HG02588 (cell line): ENCODE measurements at regions not wholly inside any gene's neighbourhood (a gene's known extent, or its start where the extent isn't known, plus 50 kb on each side); places are given as distances from the start of the nearest gene placed in this dataset.

ENCODE experiments used
- ATAC-seq: cut with Tn5 transposase; IDR thresholded peaks from one replicate; pipeline ENCODE4 v1.9.1; 2021; ENCODE audit warnings: mild to moderate bottlenecking, moderate library complexity; ENCODE audit not compliant: unreplicated experiment

- no peak for ATAC-seq
Measured at GRCh38 chr2:151197184-151198108, 64.2 kb downstream of the RBM43 start.

DNA sequence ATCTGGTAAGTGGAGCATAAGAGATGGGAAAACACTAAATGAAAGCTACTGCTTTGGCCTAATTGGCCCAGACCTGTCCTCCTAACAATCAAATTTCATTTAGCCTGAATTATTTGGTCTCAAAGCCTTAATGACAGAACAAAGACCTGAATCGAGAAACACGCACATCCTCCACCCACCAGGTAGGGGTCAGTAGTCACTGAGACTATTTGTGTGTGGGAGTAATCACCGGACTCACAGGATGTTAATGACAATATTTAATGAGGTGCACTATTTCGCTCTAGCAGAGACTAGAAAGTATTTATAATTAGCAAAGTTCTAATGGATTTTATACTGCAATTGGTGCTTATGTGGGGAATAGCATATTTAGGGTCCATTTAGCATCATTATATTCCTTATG is 68.1 kb downstream of the RBM43 start:
- ATAC-seq: no peak

DNA sequence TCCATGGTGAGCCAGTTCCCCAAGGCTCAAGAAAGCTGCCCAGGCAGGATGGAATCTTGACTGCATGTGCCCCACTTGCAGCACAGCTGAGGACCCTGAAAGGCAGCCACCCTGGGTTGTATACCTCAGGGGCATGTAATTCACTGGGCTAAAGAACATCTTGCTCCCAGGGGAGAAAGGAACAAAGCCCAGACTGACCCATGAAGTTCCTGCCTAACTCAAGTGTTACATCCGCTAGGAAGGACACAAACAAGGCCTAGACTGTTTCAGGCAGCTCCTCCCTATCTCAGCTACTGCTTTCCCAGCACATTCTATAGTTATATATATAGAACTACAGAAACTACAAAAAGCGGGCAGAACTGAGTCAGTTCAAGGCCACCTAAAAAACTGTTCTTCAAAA is 69.0 kb downstream of the RBM43 start:
- no peak for ATAC-seq

- no peak for ATAC-seq
Measured at GRCh38 chr2:151191001-151191400, 70.7 kb downstream of the RBM43 start.

DNA sequence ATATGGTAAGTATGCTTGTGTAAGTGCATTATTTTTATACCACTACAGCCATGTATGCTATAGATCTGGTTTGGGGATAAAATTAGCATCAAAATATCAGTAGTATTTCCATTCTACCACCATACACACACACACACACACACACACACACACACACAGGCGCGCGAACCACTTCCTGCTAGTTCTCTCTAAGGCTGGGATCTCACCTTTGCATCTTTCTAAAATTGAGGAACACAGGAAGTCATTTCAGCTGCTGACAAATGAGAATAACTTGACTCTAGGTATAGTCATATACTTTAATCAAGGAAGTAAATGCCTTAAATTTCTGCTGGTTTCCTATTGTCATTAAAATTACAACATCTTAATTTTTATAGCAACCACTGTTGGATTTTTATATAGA is 72.5 kb downstream of the RBM43 start:
- ATAC-seq: no peak

DNA sequence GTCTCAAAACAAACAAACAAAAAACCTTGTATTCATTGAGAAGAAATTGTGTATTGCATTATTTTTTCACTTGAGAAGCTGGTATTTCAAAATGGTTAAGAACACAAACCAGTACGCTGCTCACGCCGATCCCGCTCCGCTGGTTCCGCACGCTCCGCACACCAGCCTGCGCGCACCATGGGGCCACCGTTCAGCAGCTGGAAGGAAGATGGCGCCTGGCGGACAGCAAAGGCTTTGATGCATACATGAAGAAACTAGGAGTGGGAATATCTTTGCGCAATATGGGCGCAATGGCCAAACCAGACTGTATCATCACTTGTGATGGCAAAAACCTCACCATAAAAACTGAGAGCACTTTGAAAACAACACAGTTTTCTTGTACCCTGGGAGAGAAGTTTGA is 75.7 kb downstream of the RBM43 start:
- ATAC-seq: no peak

GRCh38 chr2:151182899-151183809 is 78.5 kb downstream of the RBM43 start:
- no peak for ATAC-seq

DNA sequence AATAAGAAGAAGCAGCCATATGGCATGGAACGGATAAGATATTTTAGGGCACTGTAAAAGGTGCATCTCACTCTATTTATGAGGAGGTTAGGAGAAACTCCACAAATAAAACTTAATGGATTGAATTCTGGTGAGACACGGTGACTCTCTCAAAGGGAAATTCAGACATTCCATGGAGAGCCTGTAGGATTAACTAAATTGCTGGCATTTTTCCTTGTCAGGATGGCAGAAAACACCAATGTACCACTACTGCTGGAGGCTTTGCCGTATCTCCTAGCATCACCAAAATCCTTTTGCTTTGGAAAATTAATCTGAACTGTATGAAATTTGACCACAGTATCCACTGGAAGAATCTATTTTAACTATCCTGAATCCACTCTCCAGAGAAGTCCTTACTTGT is 79.3 kb downstream of the RBM43 start:
- no peak for ATAC-seq

DNA sequence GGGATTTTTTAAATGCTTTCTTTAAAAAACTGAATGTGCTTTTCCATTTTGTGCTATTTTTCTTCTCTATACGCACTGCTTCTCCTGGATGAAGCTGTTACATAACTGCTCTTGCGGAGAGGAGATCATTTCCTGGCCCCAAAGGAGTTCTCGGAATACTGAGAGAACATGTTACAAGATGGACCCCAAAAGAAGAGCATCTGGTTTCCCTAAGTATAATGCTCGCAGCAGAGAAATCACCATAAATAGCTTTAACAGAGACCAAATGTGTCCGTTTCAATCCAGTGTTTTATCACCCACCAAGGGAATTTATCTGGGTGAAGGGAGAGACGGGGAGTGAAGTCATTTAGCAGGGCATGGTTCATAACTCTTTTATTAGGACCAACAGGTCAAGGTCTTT is 80.1 kb downstream of the RBM43 start:
- ATAC-seq: no peak

- ATAC-seq: no peak
Measured at GRCh38 chr2:151180123-151180522, 81.5 kb downstream of the RBM43 start.

- ATAC-seq: no peak
Measured at GRCh38 chr2:151178207-151178606, 83.5 kb downstream of the RBM43 start.

DNA sequence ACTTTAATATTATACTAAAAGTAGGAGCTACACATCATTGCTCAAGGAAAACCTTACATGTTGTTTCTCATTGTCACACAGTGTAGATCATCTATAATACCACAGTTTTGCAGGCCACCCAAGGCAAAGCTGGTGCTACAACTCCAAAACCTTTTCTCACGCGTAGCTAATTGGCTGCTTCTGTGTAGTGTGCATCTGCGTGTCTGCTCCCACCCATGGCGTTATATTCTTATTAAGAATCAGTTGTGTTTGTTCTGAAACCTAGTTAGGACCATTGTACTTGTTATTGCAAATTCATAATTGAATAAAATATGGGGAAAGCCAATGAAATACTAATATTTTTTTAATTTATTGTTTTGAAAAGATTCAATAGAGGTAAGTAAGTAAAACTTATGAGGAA is 83.9 kb downstream of the RBM43 start:
- no peak for ATAC-seq

GRCh38 chr2:151176661-151177060 is 85.0 kb downstream of the RBM43 start:
- ATAC-seq: no peak

- ATAC-seq: no peak
Measured at GRCh38 chr2:151175864-151176263, 85.8 kb downstream of the RBM43 start.

DNA sequence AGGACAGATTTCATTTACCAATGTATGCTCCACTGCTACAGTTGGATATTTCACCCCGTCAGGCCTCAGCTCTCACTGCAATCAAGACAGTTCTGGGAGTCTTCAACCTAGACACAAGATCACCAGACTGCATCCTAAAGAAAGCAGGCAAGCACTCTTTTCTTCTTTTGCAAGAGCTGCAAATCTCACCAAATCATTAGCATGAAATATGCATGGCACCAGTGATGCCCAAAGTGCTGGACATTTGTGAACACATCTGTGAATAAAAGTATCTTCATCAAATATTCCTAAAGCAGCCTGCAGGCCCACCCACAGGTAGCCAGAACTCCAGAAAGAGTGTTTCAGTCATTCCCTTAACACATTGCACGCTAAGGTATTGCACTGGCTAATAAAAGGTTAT is 87.5 kb downstream of the RBM43 start:
- no peak for ATAC-seq

DNA sequence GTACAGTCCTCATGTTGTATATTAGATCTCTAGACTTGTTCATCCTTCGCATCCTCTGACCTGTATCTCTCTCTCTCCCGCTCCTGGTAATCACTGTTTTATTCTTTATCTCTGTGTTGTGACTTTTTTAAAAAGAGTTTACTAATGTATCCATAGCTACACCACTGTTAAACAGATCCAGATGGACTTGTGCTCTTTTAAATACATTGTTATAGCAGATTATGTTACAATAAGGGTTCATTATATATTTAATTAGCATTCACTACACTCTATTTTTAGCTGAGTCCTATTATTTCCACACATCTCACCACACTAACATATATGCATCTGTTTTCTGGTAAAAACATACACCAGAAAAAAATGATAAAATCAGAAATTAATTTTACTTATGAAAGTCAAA is 90.5 kb downstream of the RBM43 start:
- no peak for ATAC-seq

DNA sequence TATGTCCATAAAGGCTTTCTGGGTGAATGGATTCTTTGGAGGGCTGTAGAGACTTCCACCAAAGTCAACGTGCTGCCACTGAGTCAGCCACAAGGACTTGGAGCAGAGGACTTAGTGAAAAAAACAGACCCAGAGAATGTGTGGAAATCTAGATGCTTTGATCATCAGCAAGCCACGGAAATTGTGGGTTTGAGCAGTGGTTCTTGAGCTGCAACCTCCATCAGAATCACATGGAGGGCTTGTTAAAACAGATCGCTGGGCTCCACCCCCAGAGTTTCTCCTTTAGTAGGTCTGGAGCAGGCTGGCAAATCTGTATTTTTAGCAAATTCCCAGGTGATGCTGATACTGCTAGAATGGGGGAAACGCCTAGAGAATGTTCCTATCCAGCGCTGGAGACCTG is 95.3 kb downstream of the RBM43 start:
- no peak for ATAC-seq

DNA sequence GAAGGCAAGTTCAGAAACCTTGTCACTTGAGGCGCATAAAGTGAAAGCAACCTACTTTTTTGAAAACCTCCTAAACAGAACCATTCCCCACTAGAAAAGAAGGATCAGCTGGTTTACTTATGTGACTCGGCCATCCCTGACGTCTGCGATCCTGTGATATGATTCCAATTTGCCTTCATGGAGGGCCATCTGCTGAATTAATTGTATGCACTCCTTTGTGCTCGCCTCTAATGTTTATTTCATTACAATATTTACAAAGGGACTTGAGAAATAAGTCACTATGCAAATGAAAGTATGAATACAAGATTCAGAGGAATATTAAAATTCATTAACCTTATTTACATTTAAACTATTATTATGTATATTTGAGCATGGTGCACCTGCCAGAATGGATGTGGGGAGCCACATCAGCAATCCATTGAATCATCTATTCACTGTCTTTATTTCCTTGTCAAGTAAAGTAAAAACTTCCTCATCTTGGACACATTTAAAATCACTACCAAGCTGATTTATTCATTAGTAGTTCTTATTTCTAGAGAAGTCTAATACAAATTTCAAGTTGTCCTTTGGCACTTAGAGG is 96.5 kb downstream of the RBM43 start:
- no peak for ATAC-seq

DNA sequence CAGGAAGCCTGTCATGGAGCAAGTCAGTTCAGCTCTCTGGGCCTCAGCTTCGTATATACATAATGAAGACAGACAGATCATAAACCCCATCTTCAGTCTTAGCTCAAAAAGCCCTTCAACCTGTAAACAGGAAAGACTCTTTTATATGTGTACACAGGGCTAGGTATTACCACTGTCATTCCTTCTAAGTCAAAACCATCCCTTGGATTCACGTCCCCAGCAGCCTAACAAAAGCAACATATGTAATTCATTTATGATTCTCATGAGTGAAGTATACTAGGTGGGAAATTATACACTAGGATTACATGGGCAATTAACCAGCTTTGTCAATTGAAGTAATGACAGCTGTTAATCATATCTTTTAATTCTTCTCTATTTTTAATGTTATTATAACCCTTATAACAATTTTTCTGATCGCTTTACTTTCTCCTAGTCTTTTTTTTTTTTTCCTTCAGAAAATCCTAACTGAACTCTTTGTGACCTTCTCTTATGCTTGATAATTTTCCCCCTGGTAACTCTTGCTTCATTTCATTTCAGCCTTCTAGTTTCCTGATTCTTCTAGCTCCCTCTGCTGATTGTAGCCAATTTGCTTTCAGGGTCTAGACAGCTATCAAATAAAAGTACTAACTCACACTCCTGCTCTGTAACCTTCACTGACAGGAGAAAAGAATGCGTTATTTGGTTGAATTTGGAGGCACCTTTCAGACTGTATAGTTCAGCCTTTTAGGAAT is 99.7 kb downstream of the RBM43 start:
- no peak for ATAC-seq

GRCh38 chr2:151159109-151159662 is 102.5 kb downstream of the RBM43 start:
- ATAC-seq: no peak
